OCI-LY3 (cell line): ENCODE measurements at regions not wholly inside any gene's neighbourhood (a gene's known extent, or its start where the extent isn't known, plus 50 kb on each side); places are given as distances from the start of the nearest gene placed in this dataset.

ENCODE experiments used
- EZH2phosphoT487 ChIP-seq: fragments of 200-600 bp; shearing (Covaris generic); IDR thresholded peaks from 2 replicates; pipeline ENCODE4 v1.6.1; 2018; ENCODE audit warnings: antibody characterized with exemption, mixed run types, low read depth
- TF ChIP-seq, protein P1 (sequence below): fragments of 200-600, 300-600 bp; sonication (generic); IDR thresholded peaks from 2 replicates; pipeline ENCODE4 v1.5.1; 2014; ENCODE audit warnings: antibody characterized with exemption, low read length, low read depth

DNA sequence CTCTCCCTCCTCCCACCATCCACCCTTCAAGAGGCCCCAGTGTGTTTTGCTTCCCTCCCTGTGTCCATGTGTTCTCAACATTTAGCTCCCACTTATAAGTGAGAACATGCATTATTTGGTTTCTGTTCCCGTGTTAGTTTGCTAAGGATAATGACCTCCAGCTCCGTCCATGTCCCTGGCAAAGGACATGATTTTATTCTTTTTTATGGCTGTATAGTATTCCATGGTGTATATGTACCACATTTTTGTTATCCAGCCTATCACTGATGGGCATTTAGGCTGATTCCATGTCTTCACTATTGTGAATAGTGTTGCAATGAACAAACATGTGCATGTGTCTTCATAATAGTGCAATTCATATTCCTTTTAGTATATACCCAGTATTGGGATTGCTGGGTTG, 79.7 kb downstream of the MRPL32 start:
- TF ChIP-seq, protein P1, sequence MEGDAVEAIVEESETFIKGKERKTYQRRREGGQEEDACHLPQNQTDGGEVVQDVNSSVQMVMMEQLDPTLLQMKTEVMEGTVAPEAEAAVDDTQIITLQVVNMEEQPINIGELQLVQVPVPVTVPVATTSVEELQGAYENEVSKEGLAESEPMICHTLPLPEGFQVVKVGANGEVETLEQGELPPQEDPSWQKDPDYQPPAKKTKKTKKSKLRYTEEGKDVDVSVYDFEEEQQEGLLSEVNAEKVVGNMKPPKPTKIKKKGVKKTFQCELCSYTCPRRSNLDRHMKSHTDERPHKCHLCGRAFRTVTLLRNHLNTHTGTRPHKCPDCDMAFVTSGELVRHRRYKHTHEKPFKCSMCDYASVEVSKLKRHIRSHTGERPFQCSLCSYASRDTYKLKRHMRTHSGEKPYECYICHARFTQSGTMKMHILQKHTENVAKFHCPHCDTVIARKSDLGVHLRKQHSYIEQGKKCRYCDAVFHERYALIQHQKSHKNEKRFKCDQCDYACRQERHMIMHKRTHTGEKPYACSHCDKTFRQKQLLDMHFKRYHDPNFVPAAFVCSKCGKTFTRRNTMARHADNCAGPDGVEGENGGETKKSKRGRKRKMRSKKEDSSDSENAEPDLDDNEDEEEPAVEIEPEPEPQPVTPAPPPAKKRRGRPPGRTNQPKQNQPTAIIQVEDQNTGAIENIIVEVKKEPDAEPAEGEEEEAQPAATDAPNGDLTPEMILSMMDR = no peak
- TF ChIP-seq EZH2phosphoT487 = no peak
